ENCODE measurements at regions not wholly inside any gene's neighbourhood (a gene's known extent, or its start where the extent isn't known, plus 50 kb on each side); places are given as distances from the start of the nearest gene placed in this dataset.

GRCh38 chrX:20727447-20727846 is 460.7 kb upstream of the RPS6KA3 start:
- H3K4me3 ChIP-seq: no peak overlapping the region
- no peaks in the 10 kb centered on the region for H3K36me3 ChIP-seq (ENCODE audit: control insufficient read depth, insufficient read depth, low read length)
- no peaks in the 10 kb centered on the region for H3K4me1 ChIP-seq (replicated peaks in 1 of 2; ENCODE audit: control insufficient read depth in 2 of 2, insufficient read depth in 2 of 2, low read length in 2 of 2)
- in situ Hi-C loops (cut with MboI): no loop called here
- H3K27me3 ChIP-seq (ENCODE audit: control insufficient read depth in 2 of 2, insufficient read depth in 2 of 2, low read length in 2 of 2): no peaks in the 10 kb centered on the region
- ATAC-seq (no peak), FAIRE-seq (no peak), DNase-seq (ENCODE audit: extremely low read depth in 1 of 4, low spot score in 3 of 4) (no peak)
- no peaks in the 10 kb centered on the region for H3K9me3 ChIP-seq (replicated peaks; ENCODE audit: control insufficient read depth, insufficient read depth, low read depth, low read length)
- 0% methylated on average over 1 of the region's 1 CpG for WGBS (ENCODE audit: insufficient coverage, low coverage, missing lambda C conversion rate)
- H3K9me1 ChIP-seq (ENCODE audit: control insufficient read depth, insufficient read depth, low read length): no peaks in the 10 kb centered on the region
- intact Hi-C loops (cut with micrococcal nuclease): no loop called here
- H2AFZ ChIP-seq (ENCODE audit: low read depth, low read length): no peak overlapping the region
- ChIA-PET CTCF (ENCODE audit: low intra/inter-chr PET ratio) (no interaction called here), POLR2A (no interaction called here)
- H4K20me1 ChIP-seq (replicated peaks; ENCODE audit: control insufficient read depth, insufficient read depth, low read length): no peaks in the 10 kb centered on the region
- no TSS peak for BruUV-seq (replicated peaks)
- no peaks in the 10 kb centered on the region for H3K79me2 ChIP-seq (ENCODE audit: control insufficient read depth, insufficient read depth, low read length)
- TF ChIP-seq CBX5 (IDR thresholded peaks at IDR 0.05; ENCODE audit: borderline replicate concordance, low read depth) (no peak), ELF4 (CRISPR knock-in tag; IDR thresholded peaks at IDR 0.05) (no peak), KAT8 (IDR thresholded peaks at IDR 0.05; ENCODE audit: low read depth) (no peak), YBX1 (IDR thresholded peaks at IDR 0.05) (no peak), ZNF274 (IDR thresholded peaks at IDR 0.05; ENCODE audit: borderline replicate concordance, low read depth, low read length) (no peak), CAMTA2 (CRISPR knock-in tag; conservative IDR thresholded peaks at IDR 0.05) (no peak), TARDBP (IDR thresholded peaks at IDR 0.05) (no peak), PTBP1 (IDR thresholded peaks at IDR 0.05; ENCODE audit: low read depth, low read length) (no peak), RHOXF2B (CRISPR knock-in tag; conservative IDR thresholded peaks at IDR 0.05) (no peak)
- H3K4me2 ChIP-seq (ENCODE audit: insufficient read depth, low read length): no peak overlapping the region
- no peak overlapping the region for H3K27ac ChIP-seq (ENCODE audit: extremely low read depth, low read depth, low read length)
- H3K9ac ChIP-seq (ENCODE audit: insufficient read depth in 1 of 2, low read depth in 2 of 2, low read length in 2 of 2): no peak overlapping the region

DNA sequence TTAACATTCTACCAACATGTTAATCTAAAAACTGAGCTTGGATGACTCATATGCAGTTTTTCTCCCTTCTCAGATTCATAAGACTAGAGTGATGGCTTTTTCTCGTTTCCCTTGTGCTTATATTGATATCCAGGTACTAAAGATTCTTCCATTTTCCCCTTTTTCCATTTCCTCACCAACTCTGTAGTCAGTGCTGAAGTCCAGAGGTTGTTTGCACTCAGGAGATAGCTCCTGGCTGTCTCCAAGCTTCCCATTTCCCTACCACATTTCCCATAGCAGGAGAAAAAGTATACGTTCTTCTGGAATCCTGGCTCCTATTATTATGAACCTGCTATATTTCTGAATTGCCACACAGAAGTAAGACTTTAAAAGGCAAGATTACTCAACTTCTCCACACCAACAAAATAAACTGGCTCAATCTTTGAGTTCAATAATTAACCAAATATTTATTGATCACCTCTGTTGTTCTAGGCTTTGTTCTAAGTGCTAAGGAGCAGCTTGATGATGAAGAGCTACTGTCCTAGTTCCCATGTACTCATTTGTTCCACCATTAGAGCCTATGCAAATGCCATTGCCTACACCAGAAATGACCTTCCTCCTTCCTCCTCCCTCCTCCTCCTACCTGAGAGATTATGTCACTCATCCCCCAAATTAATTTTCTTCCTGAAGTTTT is 454.4 kb upstream of the RPS6KA3 start:
- DNase-seq (ENCODE audit: extremely low read depth in 1 of 4, low spot score in 3 of 4): no peak
- ATAC-seq: no peak
- no peak overlapping the region for H2AFZ ChIP-seq (ENCODE audit: low read depth, low read length)
- H3K4me3 ChIP-seq: no peak overlapping the region
- WGBS (ENCODE audit: insufficient coverage, low coverage, missing lambda C conversion rate): 0% methylated on average over 1 of the region's 2 CpGs
- BruUV-seq (replicated peaks): no TSS peak
- no peaks in the 10 kb centered on the region for H3K79me2 ChIP-seq (ENCODE audit: control insufficient read depth, insufficient read depth, low read length)
- no peak overlapping the region for H3K27ac ChIP-seq (ENCODE audit: extremely low read depth, low read depth, low read length)
- H3K9ac ChIP-seq (ENCODE audit: insufficient read depth in 1 of 2, low read depth in 2 of 2, low read length in 2 of 2): no peak overlapping the region
- H3K27me3 ChIP-seq (ENCODE audit: control insufficient read depth in 2 of 2, insufficient read depth in 2 of 2, low read length in 2 of 2): no peaks in the 10 kb centered on the region
- no peaks in the 10 kb centered on the region for H3K9me3 ChIP-seq (replicated peaks; ENCODE audit: control insufficient read depth, insufficient read depth, low read depth, low read length)
- H3K4me1 ChIP-seq (replicated peaks in 1 of 2; ENCODE audit: control insufficient read depth in 2 of 2, insufficient read depth in 2 of 2, low read length in 2 of 2): no peaks in the 10 kb centered on the region
- H4K20me1 ChIP-seq (replicated peaks; ENCODE audit: control insufficient read depth, insufficient read depth, low read length): no peaks in the 10 kb centered on the region
- ChIA-PET POLR2A (no interaction called here), CTCF (ENCODE audit: low intra/inter-chr PET ratio) (no interaction called here)
- H3K9me1 ChIP-seq (ENCODE audit: control insufficient read depth, insufficient read depth, low read length): no peaks in the 10 kb centered on the region
- intact Hi-C loops (cut with micrococcal nuclease): no loop called here
- in situ Hi-C loops (cut with MboI): no loop called here
- no peak overlapping the region for H3K4me2 ChIP-seq (ENCODE audit: insufficient read depth, low read length)
- H3K36me3 ChIP-seq (ENCODE audit: control insufficient read depth, insufficient read depth, low read length): no peaks in the 10 kb centered on the region
- no peak for FAIRE-seq
- no peak for TF ChIP-seq WHSC1 (IDR thresholded peaks at IDR 0.05; ENCODE audit: low read length)
- no peak for TF ChIP-seq ZNF589 (CRISPR knock-in tag; IDR thresholded peaks at IDR 0.05; ENCODE audit: low read depth)
- no peak for TF ChIP-seq CREB1 (IDR thresholded peaks at IDR 0.05)
- TF ChIP-seq CREB1 (CRISPR knock-in tag; IDR thresholded peaks at IDR 0.05): no peak
- TF ChIP-seq RAD51 (IDR thresholded peaks at IDR 0.05; ENCODE audit: borderline replicate concordance, low read depth): no peak
- TF ChIP-seq CEBPB (tag; IDR thresholded peaks at IDR 0.05): no peak
- no peak for TF ChIP-seq MCM7 (IDR thresholded peaks at IDR 0.05)
- TF ChIP-seq, protein P1, sequence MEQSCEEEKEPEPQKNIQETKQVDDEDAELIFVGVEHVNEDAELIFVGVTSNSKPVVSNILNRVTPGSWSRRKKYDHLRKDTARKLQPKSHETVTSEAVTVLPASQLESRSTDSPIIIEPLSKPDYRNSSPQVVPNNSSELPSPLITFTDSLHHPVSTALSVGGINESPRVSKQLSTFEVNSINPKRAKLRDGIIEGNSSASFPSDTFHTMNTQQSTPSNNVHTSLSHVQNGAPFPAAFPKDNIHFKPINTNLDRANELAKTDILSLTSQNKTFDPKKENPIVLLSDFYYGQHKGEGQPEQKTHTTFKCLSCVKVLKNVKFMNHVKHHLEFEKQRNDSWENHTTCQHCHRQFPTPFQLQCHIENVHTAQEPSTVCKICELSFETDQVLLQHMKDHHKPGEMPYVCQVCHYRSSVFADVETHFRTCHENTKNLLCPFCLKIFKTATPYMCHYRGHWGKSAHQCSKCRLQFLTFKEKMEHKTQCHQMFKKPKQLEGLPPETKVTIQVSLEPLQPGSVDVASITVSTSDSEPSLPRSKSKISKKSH (CRISPR knock-in tag; IDR thresholded peaks at IDR 0.05): no peak
- no peak for TF ChIP-seq CREBBP (IDR thresholded peaks at IDR 0.05; ENCODE audit: low read depth, low read length)
- TF ChIP-seq NEUROD1 (IDR thresholded peaks at IDR 0.05; ENCODE audit: borderline replicate concordance, low read depth, low read length, partially characterized antibody): no peak
- no peak for TF ChIP-seq PHF21A (IDR thresholded peaks at IDR 0.05; ENCODE audit: borderline replicate concordance, low read depth)

Measured in K562 (cell line).